ENCODE measurements at regions not wholly inside any gene's neighbourhood (a gene's known extent, or its start where the extent isn't known, plus 50 kb on each side); places are given as distances from the start of the nearest gene placed in this dataset.

DNA sequence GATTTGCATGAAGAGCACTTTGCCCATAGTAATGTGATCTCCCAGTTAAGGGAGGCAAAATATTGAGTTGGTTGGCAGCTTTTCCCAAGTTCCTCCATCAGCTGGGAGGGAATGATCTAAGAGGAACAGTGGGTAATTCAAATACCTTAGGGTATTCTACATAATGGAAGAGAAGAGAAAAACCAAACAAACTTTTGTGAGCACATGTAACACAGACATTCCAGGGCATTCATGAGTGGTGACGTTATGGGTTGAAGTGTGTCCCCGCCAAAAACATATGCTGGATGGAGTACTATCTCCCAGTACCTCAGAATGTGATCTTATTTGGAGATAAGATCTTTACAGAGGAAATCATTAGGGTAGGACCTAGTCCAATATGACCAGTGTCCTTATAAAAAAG, 220.1 kb downstream of the FOXO1 start:
- DNase-seq (ENCODE audit: low read depth, low spot score), result no peak

DNA sequence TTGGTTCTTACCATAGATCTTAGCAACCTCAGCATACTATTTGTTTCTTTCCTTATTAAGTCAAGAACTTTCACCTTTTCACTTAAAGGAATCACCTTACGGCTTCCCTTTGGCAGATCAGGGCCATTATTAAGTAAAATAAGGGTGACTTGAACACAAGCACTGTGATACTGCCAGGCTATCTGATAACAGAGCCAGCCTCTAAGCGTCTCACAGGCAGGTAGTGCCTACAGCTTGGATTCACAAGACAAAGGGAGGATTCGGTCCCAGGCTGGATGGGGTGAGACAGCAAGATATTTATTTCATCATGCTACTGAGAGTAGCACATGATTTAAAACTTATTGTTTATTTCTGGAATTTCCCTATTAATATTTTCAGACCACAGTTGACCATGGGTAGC, 218.6 kb downstream of the FOXO1 start:
- no peak for DNase-seq (ENCODE audit: low read depth, low spot score)

DNA sequence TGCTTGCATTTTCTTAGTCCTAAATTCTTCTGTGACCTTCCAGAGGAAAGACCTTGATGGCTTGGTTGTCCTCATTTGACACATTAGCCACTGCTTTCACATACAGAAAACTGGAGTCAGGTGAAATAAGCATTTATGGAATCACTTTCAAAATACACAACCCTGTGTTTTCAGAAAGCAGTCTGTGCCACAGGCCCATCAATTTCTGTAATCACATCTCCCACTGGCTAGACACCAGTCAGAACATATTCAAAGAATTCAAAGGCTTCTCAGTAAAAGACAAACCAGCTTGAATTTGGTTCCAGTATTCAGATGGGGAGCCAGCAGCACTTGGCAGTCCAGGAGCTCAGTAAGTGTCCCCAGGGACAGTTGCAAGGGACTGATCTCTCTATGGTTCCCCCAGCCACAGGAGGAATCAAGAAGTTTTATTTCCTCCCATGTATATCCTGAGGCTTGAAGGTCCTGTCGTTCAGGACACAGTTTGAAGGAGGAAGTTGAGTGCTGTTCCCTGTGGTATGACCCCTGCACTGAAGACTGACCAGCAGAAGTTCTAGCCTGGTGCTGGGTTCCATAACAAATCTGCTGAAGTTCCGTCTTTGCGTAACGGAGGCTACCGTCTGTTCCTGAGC, 214.3 kb downstream of the FOXO1 start:
- DNase-seq (ENCODE audit: low read depth, low spot score), result no peak

DNA sequence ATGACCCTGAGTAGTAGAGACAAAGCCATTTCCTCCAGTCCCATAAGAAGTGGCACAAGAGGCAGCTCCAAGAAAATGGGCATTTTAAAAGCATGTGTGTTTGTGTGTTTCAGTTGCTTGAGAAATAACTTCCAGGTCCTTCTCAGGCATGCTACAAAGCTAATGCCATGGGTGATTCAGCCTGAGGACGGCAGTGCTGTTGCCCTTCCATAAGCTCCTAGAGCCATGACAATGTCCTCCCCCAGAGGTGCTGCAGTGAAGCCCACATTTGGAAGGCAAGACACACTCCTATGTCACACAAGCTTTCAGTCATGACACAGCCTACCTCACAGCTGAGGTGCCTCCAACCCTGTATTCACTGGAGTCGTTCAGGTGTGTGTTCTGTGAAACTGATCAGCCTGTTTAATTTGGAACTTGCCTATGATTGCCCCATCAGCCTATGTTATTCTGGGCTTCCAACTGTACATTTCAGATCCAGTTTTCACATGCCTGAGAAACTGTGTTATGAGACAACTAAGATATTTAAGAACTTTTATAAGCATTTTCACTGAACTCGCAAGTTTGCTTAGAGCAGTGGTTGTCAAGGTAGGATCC, 213.6 kb downstream of the FOXO1 start:
- no peak for DNase-seq (ENCODE audit: low read depth, low spot score)

DNA sequence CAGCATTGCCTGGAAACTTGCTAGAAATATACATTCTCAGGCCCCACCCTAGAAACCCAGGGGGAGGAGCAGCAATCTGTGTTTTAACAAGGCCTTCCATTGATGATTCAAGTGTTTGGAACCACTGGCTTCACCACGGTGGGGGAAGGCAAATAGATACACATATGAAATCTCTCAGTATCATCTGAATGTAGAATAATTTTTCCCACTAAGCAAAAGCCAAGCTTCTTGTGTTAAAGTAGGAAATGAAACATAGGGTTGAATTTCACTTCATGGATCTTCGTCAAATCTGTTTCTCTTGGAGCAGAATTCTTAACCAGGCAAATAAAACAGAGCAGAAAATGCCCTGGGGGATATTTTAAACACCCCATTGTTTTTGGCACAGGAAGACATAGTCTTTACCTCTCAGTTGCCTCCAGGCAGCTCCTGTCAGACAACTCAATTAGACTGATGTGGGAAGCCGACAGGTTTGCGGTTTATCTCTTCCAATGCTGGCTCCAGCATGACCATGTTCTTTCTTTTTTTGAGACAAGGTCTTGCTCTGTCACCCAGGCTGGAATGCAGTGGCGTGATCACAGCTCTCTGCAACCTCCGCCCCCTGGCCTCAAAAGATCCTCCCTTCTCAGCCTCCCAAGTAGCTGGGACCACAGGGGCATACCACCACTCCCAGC, 213.0 kb downstream of the FOXO1 start:
- DNase-seq (ENCODE audit: low read depth, low spot score), result no peak

DNA sequence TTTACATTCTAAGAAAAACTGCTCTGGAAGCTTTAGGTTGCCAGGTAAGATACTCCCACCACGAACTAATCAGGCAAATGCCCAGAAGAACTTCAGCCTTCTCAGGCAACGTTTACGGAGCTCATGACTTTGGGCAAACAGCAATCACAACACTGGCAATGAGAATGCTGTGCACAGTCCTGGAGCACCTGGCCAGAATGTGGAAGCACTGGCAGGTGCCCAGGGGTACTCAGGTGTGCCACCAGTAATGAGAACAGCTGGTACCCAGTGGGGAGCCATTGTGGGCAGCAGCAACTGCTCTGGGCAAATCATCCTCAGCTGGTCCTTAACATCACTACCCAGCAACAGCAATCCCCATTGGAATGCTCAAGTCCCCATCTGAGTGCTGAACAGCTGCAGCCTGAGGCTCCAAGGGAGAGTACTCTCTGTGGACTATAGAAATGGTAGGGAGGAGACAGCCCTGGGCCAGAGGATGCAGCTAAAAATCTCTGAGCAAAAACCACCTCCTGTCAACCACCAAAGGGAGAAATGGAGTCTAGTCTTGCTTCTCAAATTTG, 210.0 kb downstream of the FOXO1 start:
- DNase-seq (ENCODE audit: low read depth, low spot score), result no peak

DNA sequence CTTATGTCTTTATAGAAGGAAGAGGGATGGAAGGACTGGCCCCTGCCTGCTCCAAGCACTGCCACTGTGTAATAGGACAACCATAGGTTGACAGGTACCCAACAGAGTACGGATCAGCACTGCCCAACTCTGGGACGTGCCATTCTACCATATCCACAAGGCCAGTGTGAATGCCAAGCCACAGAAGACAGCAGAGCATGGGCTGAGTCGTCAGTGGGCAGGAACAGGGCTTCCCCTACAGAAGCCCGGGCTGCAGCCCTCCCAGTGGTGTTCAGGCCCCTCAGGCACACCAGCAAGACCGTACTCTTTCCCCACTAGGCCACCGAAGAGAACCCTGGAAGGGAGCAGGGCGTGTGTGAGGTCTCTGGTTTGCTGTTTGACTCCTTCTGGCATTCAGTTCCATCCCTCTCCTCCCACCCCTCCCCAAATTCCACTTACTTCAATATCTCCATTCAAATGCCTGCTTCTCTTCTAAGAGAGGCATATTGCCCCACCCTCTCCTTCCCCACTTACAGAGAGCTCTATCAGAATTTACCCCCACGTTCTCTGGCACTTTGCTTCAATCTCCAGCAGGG, 209.4 kb downstream of the FOXO1 start:
- DNase-seq (ENCODE audit: low read depth, low spot score), result no peak

DNA sequence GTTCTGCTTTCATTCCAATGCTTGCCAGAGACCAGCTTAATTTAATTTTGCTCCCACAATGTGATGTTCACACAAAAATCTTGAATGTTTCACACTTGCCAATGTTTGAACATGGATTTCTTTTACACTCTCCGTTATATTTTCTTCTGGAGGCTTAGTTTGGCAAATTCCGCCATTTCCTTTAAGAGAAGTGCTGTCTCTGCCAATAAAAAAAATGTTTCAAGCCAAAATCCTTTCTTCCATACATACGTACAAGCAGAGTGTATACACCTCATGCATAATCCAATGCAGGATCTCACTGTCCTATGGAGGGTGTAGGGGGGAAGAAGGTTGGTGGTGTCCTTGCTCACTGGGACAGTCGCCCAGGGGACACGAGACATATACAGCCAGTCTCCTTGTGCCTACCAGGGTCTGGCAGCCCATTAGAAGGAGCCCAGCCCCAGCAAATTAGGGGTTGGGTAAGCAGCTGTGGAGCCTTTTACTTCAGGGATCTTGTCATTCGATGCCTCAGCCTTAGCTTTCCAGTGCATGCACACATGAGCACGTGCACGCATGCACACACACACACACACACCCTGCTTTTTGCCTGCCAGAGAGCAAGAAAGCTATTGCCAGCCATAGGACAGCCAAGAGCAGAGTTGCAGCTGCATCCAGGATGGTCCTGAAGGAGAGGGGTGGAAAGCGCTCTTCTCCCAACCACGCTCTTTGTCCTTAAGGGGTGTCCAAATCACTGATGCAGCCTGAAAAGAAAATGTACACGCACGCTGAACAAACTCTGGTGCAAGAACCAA, 208.3 kb downstream of the FOXO1 start:
- no peak for DNase-seq (ENCODE audit: low read depth, low spot score)

DNA sequence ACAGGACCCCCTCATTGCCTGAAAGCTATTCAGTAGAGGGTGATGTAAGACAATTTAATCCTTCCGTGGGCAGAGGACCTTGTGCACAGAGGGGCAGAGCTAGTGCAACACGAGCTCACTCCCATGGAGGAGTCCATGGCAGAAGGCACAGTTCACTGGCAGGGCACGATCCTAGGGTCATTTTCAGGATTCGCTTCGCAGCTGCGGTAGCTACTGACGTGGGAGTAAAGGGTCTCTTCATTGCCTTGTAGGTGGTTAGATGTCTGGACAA, 207.8 kb downstream of the FOXO1 start:
- no peak for DNase-seq (ENCODE audit: low read depth, low spot score)

DNA sequence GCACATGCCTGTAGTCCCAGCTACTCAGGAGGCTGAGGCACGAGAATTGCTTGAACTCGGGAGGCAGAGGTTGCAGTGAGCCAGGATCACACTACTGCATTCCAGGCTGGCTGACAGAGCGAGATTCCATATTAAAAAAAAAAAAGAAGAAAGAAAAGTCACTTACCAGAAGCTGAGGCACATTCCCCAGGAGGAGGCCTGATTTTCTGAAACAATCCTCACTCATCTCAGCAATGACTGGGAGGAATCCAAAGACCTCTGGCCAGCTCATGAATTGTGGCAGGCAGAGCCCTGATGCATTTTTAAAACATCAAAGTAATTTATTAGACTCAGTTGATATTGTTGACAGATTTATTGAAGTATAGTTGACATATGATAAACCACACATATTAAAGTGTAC, 206.3 kb downstream of the FOXO1 start:
- DNase-seq (ENCODE audit: low read depth, low spot score), result no peak

DNA sequence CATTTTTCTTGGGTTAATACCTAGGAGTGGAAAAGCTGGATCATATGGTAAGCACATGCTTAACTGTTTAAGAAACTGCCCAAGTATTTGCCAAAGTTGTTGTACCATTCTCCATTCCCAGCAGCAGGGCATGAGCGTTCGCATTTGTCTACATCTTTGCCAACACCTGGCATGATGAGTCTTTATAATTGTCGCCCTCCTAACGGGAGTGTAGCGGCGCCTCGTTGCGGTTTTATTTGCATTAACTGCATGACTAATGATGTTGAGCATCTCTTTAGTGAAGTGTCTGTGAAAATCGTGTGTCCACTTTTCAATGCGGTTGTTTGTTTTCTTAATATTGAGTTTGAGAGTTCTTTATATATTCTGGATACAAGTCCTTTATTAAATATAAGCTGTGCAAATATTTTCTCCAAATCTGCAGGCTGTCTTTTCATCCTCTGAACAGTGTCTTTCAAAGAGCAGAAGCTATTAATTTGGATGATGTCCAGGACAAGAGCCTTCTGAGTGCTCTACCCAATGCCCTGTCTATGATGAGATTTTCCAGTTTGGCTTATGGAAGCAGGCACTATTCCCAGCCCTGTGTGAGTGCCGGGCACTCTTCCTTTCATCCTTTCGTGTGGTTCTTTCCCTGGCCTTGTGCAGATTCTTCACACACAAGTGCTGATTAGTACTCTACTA, 202.0 kb downstream of the FOXO1 start:
- no peak for DNase-seq (ENCODE audit: low read depth, low spot score)

DNA sequence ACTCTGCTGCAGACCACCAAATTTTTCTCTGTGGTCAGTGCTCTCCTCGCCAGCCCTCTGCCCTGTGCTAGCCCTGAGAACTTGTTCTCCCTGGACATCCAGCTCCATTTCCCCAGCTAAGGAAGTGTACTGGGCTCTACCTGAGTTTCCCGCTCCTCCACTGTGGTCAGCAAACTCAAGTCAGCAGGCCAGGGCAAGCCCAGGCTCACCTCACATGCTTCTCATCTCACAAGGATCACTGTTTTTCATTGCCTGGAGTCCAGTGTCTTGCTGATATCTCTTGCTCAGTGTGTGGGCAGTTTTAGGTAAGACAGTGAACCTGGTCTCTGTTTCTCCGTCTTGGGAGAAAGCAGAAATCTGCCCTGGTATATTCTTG, 201.4 kb downstream of the FOXO1 start:
- DNase-seq (ENCODE audit: low read depth, low spot score), result no peak

DNA sequence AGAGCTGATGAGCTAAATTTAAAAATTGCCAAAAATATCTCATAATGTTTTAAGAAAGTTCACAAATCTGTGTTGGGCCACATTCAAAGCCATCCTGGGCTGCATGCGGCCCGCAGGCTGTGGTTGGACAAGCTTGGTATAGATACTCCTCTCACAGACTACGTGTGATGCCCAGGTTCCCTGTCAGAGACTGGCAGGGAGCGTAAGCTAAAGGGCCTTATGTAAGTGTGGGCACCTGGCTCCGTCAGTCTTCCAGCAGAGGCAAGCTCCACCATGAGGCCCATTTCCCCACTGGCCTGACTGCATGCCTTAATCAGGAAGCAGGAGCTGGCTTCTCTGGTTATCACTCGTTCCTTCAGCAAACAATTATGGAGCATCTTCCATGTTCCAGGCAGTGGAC, 200.2 kb downstream of the FOXO1 start:
- no peak for DNase-seq (ENCODE audit: low read depth, low spot score)

DNA sequence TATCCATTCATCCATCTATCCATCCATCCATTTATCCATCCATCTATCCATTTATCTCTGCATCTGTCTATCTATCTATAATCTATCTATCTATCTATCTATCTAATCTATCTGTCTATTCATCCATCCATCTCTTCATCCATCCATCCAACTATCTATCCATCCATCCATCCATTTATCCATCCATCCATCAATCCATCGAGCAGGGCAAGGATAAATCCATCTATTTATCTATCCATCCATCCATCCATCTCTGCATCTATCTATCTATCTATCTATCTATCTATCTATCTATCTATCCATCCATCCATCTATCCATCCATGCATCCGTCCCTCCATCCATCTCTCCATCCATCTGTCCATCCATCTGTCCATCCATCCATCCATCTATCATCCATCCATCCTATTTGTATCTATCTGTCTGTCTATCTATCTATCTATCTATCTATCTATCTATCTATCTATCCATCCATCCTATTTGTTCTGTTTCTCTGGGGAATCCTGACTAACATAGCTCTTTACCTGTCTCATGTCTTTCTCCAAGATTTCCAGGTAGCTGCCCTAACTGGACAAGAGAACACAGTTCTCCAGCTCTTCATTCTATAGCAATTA, 198.1 kb downstream of the FOXO1 start:
- no peak for DNase-seq (ENCODE audit: low read depth, low spot score)

DNA sequence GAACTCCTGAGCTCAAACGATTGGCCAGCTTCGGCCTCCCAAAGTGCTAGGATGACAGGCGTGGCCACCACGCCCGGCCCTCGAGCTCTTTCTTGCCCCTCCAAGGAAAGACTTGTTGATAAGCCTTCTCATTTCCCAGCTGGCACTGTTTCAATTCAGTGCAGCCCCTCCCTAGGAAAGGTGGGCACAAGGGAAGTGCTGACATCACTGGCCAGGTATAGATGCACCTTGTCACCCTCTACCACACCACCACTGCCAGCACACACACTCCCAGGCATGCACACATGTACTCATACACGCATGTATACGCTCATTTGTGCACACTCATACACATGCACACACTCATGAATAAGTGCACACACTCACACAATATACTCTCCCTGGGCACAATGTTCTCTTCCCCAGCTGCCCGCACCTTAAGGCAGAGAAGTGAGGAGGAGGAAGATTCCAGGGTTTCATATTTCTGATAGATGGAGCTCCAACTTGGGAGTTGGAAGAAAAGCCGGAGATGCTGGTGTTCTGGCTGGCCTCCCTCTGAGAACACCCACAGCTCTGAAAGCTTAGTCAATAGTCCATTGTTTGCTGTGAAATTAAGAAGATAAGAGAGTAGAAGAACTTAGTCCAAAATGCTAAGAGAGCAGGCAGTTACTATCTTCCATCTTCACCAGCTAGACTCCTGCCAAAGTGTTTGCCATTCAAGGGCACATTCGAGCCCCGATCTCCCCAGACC, 196.7 kb downstream of the FOXO1 start:
- DNase-seq (ENCODE audit: low read depth, low spot score), result no peak

DNA sequence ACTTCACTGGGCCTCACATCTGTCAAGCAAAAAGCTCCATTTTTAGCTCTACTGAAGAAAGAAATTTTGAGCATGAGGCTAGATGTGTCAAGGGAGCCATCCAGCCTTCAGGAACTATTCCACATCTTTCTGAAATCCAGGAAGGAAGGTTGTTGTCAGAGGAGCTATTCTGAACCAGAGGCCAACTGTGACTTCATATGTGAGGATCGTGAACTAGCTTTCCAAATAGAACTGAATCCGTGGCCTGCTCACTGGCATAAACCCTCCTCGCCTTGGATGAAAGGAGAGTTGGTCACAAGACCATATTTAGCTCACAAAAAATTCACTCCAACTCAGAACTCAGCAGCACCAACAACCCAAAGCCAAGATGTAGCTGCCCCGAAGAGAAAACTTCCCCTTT, 195.8 kb downstream of the FOXO1 start:
- no peak for DNase-seq (ENCODE audit: low read depth, low spot score)

DNA sequence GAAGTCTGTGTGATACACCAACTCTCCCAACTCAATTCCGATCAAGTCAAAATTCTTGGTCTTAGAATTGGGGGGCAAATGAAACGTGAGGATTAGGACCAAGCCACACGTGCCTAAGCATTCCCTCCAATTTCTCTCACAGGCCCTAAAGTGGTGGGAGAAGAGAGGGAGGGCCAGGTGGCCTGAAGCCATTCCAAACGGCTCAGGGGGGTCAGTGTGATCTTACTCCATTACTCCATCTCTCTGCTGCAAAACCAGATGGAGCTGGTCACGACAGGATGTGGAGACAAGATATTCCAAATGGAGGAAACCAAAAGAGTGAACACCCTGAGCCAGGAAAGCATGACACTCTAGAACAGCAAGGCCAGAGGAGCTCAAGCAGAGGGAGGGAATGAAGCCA, 195.4 kb downstream of the FOXO1 start:
- DNase-seq (ENCODE audit: low read depth, low spot score), result no peak

DNA sequence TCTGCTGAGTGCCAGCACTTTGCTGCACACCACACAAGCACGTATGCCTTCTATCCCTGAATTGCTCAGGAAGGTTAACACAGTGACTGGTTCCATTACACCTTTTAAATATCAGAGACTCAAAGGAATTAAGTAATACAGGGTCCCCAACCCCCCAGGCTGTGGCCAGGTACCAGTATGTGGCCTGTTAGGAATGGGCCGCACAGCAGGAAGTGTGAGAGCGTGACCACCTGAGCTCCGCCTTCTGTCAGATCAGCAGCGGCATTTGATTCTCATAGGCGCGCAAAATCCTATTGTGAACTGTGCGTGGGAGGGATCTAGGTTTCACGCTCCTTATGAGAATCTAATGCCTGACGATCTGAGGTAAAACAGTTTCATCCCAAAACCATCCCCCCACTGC, 194.5 kb downstream of the FOXO1 start:
- DNase-seq (ENCODE audit: low read depth, low spot score), result no peak

DNA sequence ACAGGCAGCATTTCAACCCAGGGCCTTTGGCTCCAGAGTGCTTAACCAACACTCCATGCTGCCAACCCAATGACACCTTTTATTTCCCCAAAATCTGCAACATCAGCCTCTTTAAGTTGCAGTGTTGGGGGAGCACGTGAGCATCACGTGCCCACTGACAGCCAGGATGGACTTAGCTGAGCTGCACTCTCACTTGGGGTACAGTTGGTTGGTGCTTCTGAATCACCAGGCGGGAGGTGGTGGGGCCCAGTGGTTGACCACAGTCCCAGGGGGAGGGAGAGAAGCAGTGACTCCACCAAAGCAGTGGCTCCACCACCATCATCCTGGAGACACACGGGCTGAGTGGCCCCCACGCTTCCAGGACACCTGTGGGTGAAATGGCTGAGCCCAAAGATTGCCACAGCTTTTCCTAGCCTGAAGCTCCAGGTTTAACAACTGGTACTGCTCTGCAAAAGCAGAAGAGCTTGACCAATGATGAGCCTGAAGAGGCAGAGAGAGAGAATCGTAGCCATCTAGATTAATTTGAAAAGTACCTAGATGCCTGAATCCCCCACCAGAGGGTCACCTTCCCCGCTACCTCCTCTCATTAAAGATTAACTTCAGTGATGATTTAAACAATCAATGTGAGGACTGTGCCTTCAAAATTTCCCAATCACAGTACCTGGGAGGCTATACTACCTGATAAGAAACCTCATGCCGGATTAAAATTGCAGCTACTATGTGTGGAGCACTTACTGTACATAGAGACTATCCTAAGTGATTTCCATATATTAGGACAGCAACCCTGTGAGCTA, 193.8 kb downstream of the FOXO1 start:
- no peak for DNase-seq (ENCODE audit: low read depth, low spot score)

DNA sequence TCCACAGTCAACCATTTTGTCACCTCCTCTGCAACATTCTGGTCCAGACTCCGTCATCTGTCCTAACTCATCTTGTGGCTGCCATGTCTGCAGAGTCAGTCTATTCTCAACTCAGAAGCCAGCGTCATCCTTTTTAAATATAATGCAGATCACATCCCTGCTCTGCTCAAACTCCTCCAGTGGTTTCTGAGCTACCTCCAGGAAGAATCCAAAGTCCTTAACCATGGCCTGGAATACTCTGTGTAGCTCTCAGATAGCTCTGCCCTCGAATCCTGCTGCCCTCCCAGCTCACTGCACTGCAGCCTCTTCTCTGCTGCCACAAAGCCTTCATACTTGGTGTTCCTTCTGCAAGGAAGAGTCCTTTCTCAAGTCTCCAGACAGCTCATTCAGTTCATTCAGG, 190.8 kb downstream of the FOXO1 start:
- DNase-seq (ENCODE audit: low read depth, low spot score), result no peak
